Muscle of arm (tissue), 1 donor: ENCODE measurements at regions not wholly inside any gene's neighbourhood (a gene's known extent, or its start where the extent isn't known, plus 50 kb on each side); places are given as distances from the start of the nearest gene placed in this dataset.
"Not testable (repeated sequence)": the region's sequence is repeated elsewhere in the genome, so short reads cannot be mapped to it uniquely, and the experiment has no call there.

Experiments used
- DNase-seq: peaks from one replicate; pipeline ENCODE4 v3.0.0-alpha.2; 2013

- no peak for DNase-seq
These were observed 95.5 kb upstream of the TBX5 start for GRCh38 chr12:114501474-114501807.

- DNase-seq: no peak
These were observed 95.0 kb upstream of the TBX5 start for GRCh38 chr12:114500775-114501473.

GRCh38 chr12:114500131-114500530 is 94.2 kb upstream of the TBX5 start:
- no peak for DNase-seq

GRCh38 chr12:114499338-114499737 is 93.4 kb upstream of the TBX5 start:
- no peak for DNase-seq

GRCh38 chr12:114491916-114492315 is 86.0 kb upstream of the TBX5 start:
- no peak for DNase-seq

GRCh38 chr12:114484822-114485459 is 79.0 kb upstream of the TBX5 start:
- not testable (repeated sequence) for DNase-seq

GRCh38 chr12:114483996-114484395 is 78.1 kb upstream of the TBX5 start:
- DNase-seq: no peak

GRCh38 chr12:114481200-114481535 is 75.2 kb upstream of the TBX5 start:
- DNase-seq: no peak

- DNase-seq: peak; percentile 42
These were observed 74.6 kb upstream of the TBX5 start for GRCh38 chr12:114480337-114481199.

GRCh38 chr12:114479831-114480230 is 73.9 kb upstream of the TBX5 start:
- DNase-seq: peak; percentile 15

GRCh38 chr12:114478865-114479264 is 72.9 kb upstream of the TBX5 start:
- DNase-seq: no peak

GRCh38 chr12:114477989-114478395 is 72.0 kb upstream of the TBX5 start:
- no peak for DNase-seq

GRCh38 chr12:114476159-114476558 is 70.2 kb upstream of the TBX5 start:
- peak; percentile 53 for DNase-seq

GRCh38 chr12:114473717-114474116 is 67.8 kb upstream of the TBX5 start:
- no peak for DNase-seq

GRCh38 chr12:114473018-114473417 is 67.1 kb upstream of the TBX5 start:
- no peak for DNase-seq

GRCh38 chr12:114457620-114458019 is 51.7 kb upstream of the TBX5 start:
- DNase-seq: no peak
